GM13976 (cell line): ENCODE measurements at regions not wholly inside any gene's neighbourhood (a gene's known extent, or its start where the extent isn't known, plus 50 kb on each side); places are given as distances from the start of the nearest gene placed in this dataset.

ENCODE experiments used
- DNase-seq: peaks from one replicate; pipeline ENCODE4 v3.0.0; 2012; ENCODE audit warnings: low spot score
- in situ Hi-C: fragments of 300-500 bp; cut with MboI; formaldehyde crosslinking; loops from one replicate; pipeline ENCODE4 v1.12.0; 2022; ENCODE audit warnings: low sequenced_read_pairs, mixed read lengths, inconsistent platforms; ENCODE audit not compliant: unreplicated experiment
- TF ChIP-seq, protein P1 (sequence below): IDR thresholded peaks from 2 replicates; pipeline ENCODE4 v1.5.1; 2012; ENCODE audit warnings: borderline replicate concordance, mild to moderate bottlenecking; ENCODE audit not compliant: insufficient read depth; ENCODE audit errors: extremely low read depth, missing control alignments, control extremely low read depth

DNA sequence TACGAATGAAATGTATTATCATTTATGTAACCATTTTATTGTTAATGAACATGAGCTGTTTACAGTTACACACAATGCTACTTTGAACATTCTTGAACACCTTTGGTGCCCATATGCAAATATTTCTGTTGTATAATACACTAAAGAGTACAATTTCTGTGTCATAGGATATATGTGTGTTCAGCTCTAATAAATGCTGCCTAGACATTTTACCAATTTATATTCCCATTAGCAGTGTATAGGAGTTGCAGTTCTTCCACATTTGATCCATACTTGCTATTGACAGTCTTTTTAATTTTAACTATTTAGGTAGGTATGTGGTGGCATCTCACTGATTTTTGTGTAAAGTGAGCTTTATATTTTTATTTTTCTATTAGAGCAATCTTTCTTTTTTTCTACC is 331.8 kb downstream of the ZIC1 start:
- DNase-seq, result no peak
- TF ChIP-seq, protein P1, sequence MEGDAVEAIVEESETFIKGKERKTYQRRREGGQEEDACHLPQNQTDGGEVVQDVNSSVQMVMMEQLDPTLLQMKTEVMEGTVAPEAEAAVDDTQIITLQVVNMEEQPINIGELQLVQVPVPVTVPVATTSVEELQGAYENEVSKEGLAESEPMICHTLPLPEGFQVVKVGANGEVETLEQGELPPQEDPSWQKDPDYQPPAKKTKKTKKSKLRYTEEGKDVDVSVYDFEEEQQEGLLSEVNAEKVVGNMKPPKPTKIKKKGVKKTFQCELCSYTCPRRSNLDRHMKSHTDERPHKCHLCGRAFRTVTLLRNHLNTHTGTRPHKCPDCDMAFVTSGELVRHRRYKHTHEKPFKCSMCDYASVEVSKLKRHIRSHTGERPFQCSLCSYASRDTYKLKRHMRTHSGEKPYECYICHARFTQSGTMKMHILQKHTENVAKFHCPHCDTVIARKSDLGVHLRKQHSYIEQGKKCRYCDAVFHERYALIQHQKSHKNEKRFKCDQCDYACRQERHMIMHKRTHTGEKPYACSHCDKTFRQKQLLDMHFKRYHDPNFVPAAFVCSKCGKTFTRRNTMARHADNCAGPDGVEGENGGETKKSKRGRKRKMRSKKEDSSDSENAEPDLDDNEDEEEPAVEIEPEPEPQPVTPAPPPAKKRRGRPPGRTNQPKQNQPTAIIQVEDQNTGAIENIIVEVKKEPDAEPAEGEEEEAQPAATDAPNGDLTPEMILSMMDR, result no peak
- in situ Hi-C loops, result no loop called here

DNA sequence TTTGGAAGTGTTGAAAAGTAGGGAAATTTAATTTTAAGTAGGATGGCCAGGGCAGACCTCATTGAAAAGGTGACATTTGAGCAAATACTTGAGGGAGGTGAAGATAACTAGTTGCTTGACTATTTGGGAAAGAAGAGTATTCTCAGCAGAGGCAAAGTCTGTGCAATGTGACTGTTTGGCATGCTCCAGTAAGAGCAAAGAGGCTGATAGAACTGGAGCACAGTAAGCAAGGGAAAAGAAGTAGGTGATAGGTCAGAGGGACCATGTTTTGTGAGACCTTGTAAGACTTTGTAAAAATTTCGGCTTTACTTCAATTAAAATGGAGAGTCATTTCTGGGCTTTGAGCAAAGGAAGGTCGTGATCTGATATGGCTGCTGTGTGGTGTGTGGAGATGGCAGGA is 335.8 kb downstream of the ZIC1 start:
- no peak for DNase-seq
- TF ChIP-seq, protein P1, result no peak
- in situ Hi-C loops, result no loop called here

- TF ChIP-seq, protein P1, result no peak
- DNase-seq, result no peak
- in situ Hi-C loops, result no loop called here
These were observed 346.1 kb downstream of the ZIC1 start for GRCh38 chr3:147755310-147755709.

DNA sequence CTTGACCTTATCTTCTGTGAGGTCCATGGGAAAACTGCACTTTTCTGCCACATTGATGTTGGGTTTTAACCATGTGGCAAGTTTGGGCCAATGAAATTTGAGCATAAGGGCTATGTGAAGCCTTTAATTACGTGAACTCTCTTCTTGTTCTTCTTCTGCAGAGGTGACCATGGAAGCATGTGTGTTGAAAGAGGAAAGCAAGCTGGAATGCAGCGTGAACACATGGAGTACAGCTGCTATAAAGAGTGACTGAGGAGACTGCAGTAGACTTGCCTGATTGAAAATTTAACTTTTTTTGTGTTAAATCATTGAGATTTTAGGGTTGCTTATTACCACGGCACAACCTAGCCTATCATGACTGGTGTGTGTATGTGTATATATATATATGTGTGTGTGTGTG is 347.3 kb downstream of the ZIC1 start:
- TF ChIP-seq, protein P1, result no peak
- in situ Hi-C loops, result no loop called here
- no peak for DNase-seq

DNA sequence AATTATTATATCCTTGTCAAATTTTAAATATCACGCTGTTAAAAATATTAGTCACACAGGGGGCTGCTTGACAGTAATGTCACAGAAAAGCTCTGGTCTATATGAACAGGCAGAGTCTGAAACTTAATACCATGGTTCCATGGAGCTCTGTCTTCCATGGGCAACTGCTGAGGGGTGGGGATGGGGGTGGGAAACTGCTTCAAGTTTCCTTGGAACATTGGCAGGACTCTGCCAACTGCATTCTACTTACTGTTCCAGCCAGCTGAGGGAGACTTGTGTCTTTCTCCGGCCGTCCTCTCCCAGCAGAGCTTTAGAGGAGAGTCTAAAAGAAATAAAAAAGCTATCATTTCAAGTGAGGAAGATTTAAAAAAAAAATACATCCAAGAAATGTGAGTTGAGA is 348.7 kb downstream of the ZIC1 start:
- TF ChIP-seq, protein P1, result no peak
- no peak for DNase-seq
- in situ Hi-C loops, result no loop called here

DNA sequence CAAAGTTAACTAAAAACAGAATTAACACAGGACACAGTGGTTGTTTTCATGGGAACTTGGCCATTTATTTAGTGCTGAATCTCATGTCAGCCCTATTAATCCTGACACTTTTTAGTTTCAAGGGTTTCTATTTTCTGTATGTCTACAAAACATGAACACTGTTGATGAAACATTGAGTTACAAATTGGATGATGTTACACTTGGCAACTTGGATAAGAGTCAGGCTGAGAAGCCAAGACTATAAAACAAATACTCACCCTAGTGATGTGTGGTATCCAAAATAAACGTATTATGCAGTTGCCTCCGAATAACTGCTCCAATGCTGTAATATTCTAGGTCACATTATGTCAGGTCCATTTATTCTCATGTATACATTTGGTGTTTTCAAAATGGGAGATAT is 349.6 kb downstream of the ZIC1 start:
- DNase-seq, result no peak
- in situ Hi-C loops, result no loop called here

More for the DNA sequence above, 349.6 kb downstream of the ZIC1 start:
- TF ChIP-seq, protein P1, result no peak
